Transverse colon (tissue), 4 donors: ENCODE measurements at regions not wholly inside any gene's neighbourhood (a gene's known extent, or its start where the extent isn't known, plus 50 kb on each side); places are given as distances from the start of the nearest gene placed in this dataset.

Experiments
- DNase-seq: peaks from one replicate; pipeline ENCODE4 v3.0.0-alpha.2; 2019
- H3K27ac ChIP-seq, 4 donors: fragments of 200-600 bp; sonication (generic); 2 replicates each; pipeline ENCODE4 v1.5.1; 2016 to 2018; ENCODE audit warnings: inconsistent platforms in 4 of 4
- H3K27me3 ChIP-seq: fragments of 200-600 bp; sonication (generic); 2 replicates; pipeline ENCODE4 v1.5.1; 2017; ENCODE audit warnings: inconsistent platforms
- H3K36me3 ChIP-seq, 4 donors: fragments of 200-600 bp; sonication (generic); 2 replicates each; pipeline ENCODE4 v1.5.1; 2017 to 2019; ENCODE audit warnings: inconsistent platforms in 4 of 4
- H3K4me1 ChIP-seq, 4 donors: fragments of 200-600 bp; sonication (generic); 2 replicates each; pipeline ENCODE4 v1.5.1; 2017 to 2020; ENCODE audit warnings: inconsistent platforms in 4 of 4
- H3K4me3 ChIP-seq, 4 donors: fragments of 200-600 bp; sonication (generic); 1 replicate in 1 of 4; 2 replicates in 3 of 4; pipeline versions ENCODE4 v1.5.1 to v1.6.1; 2017 to 2019; ENCODE audit warnings: inconsistent platforms in 4 of 4
- H3K9me3 ChIP-seq, 2 donors: fragments of 200-600 bp; sonication (generic); 2 replicates each; pipeline ENCODE4 v1.5.1; 2017 to 2019; ENCODE audit warnings: inconsistent platforms in 2 of 2
- CTCF ChIP-seq, 5 experiments: fragments of 200-600 bp in 3 of 5; fragments of 450-650 bp in 2 of 5; sonication (generic) in 3 of 5; IDR thresholded peaks; 1 replicate in 2 of 5; 2 replicates in 3 of 5; pipeline ENCODE4 v1.5.1; 2016 to 2017; ENCODE audit warnings: antibody characterized with exemption in 5 of 5, inconsistent platforms in 3 of 5, mild to moderate bottlenecking in 2 of 5, moderate library complexity in 1 of 5
- EP300 ChIP-seq: sonication (generic); formaldehyde crosslinking; IDR thresholded peaks from one replicate; pipeline ENCODE4 v1.6.1; 2017; ENCODE audit warnings: antibody characterized with exemption, low read depth
- POLR2A ChIP-seq: fragments of 450-650 bp; IDR thresholded peaks from one replicate; pipeline ENCODE4 v1.6.1; 2016; ENCODE audit warnings: antibody characterized with exemption, mild to moderate bottlenecking, moderate library complexity
- POLR2AphosphoS5 ChIP-seq, 3 donors: sonication (generic); formaldehyde crosslinking; IDR thresholded peaks; one replicate each; pipeline ENCODE4 v1.6.1; 2016; ENCODE audit warnings: antibody characterized with exemption in 3 of 3
- WGBS, 2 donors: methylation state at CpG; one replicate each; pipeline ENCODE4 v1.1.5; 2018; ENCODE audit warnings: low coverage in 1 of 2; 5-methylcytosine and 5-hydroxymethylcytosine counted together
- in situ Hi-C, 4 donors: fragments of 200-750 bp; cut with MboI; loops; one replicate each; pipeline versions ENCODE4 v1.15.0 to v1.15.1; 2017; ENCODE audit warnings: low sequenced_read_pairs in 3 of 4, low pct_ligation_motif_present in 1 of 4, low pct_unique_long_range_greater_than_20kb in 1 of 4
- intact Hi-C: fragments of 100-400 bp; cut with DNase I; formaldehyde crosslinking; loops from one replicate; pipeline ENCODE4 v1.15.1; 2023; ENCODE audit warnings: low total_unique reads

DNA sequence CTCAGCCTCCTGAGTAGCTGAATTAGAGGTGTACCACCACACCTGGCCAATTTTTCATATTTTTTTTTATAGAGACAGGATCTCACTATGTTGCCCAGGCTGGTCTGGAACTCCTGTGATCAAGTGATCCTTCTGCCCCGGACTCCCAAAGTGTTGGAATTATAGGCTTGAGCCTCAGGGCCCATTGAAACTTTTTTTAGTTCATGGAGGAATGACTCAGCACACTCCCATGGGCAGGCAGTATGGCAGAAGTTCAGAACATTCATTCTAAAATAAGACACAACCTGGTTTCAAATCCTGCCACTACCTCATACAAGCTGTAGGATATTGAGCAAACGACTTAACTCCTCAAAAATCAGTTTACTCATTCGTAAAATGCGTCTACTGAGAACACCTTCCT is 320.4 kb upstream of the SP8 start:
- in situ Hi-C loops (no loop called here), intact Hi-C loops (no loop called here)
- DNase-seq, result no peak
- TF ChIP-seq POLR2A (no peak), POLR2AphosphoS5 (IDR thresholded peaks at IDR 0.05) (no peak), EP300 (no peak), CTCF (IDR thresholded peaks at IDR 0.05) (no peak)
- H3K27me3 ChIP-seq, result no peaks in the 10 kb centered on the region
- H3K4me1 ChIP-seq, result peaks cover 0 to 62% (median 26%) of the 10 kb centered on the region in 4 donors
- peak overlapping the region in 3 of 4 donors; percentile 16 to 39 (median 20) for H3K27ac ChIP-seq
- H3K9me3 ChIP-seq, result no peaks in the 10 kb centered on the region
- no peak overlapping the region for H3K4me3 ChIP-seq
- WGBS, 2 donors, result 86% methylated on average over 4 of the region's 4 CpGs; no CpG with 5 or more reads in 1 of the 2 donors
- no peaks in the 10 kb centered on the region for H3K36me3 ChIP-seq

GRCh38 chr7:21108182-21108581 is 319.7 kb upstream of the SP4 start:
- H3K27me3 ChIP-seq, result no peaks in the 10 kb centered on the region
- H3K4me1 ChIP-seq, result peaks cover 0 to 53% (median 23%) of the 10 kb centered on the region in 4 donors
- DNase-seq, result peak; percentile 85
- TF ChIP-seq POLR2A, result no peak
- peak in 1 of 3 donors; percentile 9 for TF ChIP-seq POLR2AphosphoS5 (IDR thresholded peaks at IDR 0.05)
- TF ChIP-seq CTCF (IDR thresholded peaks at IDR 0.05), result no peak
- no peak for TF ChIP-seq EP300
- H3K27ac ChIP-seq, result peak overlapping the region; percentile 10 to 58 (median 36)
- in situ Hi-C loops, result no loop called here
- WGBS, 2 donors, result 36% methylated on average over 4 of the region's 4 CpGs; no CpG with 5 or more reads in 1 of the 2 donors
- no peaks in the 10 kb centered on the region for H3K9me3 ChIP-seq
- no peak overlapping the region for H3K4me3 ChIP-seq
- intact Hi-C loops, result no loop called here
- H3K36me3 ChIP-seq, result no peaks in the 10 kb centered on the region

- WGBS, 2 donors, result 88 to 100% methylated on average over 4 to 5 of the region's 5 CpGs
- in situ Hi-C loops, result no loop called here
Measured at GRCh38 chr7:21113609-21114415, 314.1 kb upstream of the SP4 start.

DNA sequence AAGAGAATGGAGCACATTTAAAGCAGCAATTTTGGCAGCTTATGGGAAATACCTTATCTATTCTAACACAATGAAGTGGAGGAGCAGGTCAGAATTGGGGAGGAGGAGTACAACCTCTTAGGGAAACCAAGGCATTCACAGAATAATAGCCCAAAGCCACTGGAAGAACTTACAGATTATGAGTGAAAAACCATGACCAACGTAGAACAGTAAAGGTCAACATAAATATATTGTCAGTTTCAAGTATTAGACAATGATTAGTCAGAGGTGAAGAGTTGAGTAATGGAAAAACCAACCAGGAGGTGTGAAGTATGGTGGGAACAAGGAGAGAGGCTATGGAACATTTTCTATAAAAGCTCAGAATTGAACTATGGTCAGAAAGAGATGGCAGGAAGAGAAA is 304.3 kb upstream of the SP4 start:
- no peaks in the 10 kb centered on the region for H3K36me3 ChIP-seq
- DNase-seq, result no peak
- WGBS, 2 donors, result 43 to 58% methylated on average over 1 of the region's 1 CpG
- H3K4me3 ChIP-seq, result no peak overlapping the region
- no peaks in the 10 kb centered on the region for H3K4me1 ChIP-seq
- H3K9me3 ChIP-seq, result no peaks in the 10 kb centered on the region
- no peaks in the 10 kb centered on the region for H3K27me3 ChIP-seq
- intact Hi-C loops (no loop called here), in situ Hi-C loops (no loop called here)
- no peak overlapping the region for H3K27ac ChIP-seq
- no peak for TF ChIP-seq POLR2AphosphoS5 (IDR thresholded peaks at IDR 0.05)
- TF ChIP-seq CTCF (IDR thresholded peaks at IDR 0.05), result no peak
- no peak for TF ChIP-seq POLR2A
- TF ChIP-seq EP300, result no peak

More at GRCh38 chr7:21113609-21114415, 314.1 kb upstream of the SP4 start:
- intact Hi-C loops, result no loop called here
- no peak overlapping the region for H3K4me3 ChIP-seq
- H3K27me3 ChIP-seq, result no peaks in the 10 kb centered on the region
- no peak for DNase-seq
- TF ChIP-seq EP300, result no peak
- TF ChIP-seq CTCF (IDR thresholded peaks at IDR 0.05), result no peak
- no peak for TF ChIP-seq POLR2AphosphoS5 (IDR thresholded peaks at IDR 0.05)
- TF ChIP-seq POLR2A, result no peak
- H3K4me1 ChIP-seq, result peaks cover 0 to 4% (median 2%) of the 10 kb centered on the region in 4 donors
- no peak overlapping the region for H3K27ac ChIP-seq
- no peaks in the 10 kb centered on the region for H3K9me3 ChIP-seq
- H3K36me3 ChIP-seq, result no peaks in the 10 kb centered on the region
